ENCODE measurements at regions not wholly inside any gene's neighbourhood (a gene's known extent, or its start where the extent isn't known, plus 50 kb on each side); places are given as distances from the start of the nearest gene placed in this dataset.

- H3K36me3 Mint-ChIP-seq (ENCODE audit: insufficient read depth, unreplicated experiment), result no peaks in the 10 kb centered on the region
- BruUV-seq (replicated peaks), result no TSS peak
- no peaks in the 10 kb centered on the region for H3K9me3 Mint-ChIP-seq (ENCODE audit: unreplicated experiment)
- intact Hi-C loops (cut with micrococcal nuclease; ENCODE audit: unreplicated experiment), result no loop called here
- Histone ChIP-seq H3K4me1 (no peaks in the 10 kb centered on the region), H3K4me3 (ENCODE audit: low read depth, low read length) (no peak overlapping the region), H3K27me3 (replicated peaks; ENCODE audit: control insufficient read depth, insufficient read depth, low read length) (no peaks in the 10 kb centered on the region), H3K9me3 (no peaks in the 10 kb centered on the region), H3K36me3 (ENCODE audit: control insufficient read depth, insufficient read depth, low read length) (no peaks in the 10 kb centered on the region)
- no peaks in the 10 kb centered on the region for H3K4me1 Mint-ChIP-seq (ENCODE audit: low read depth, unreplicated experiment)
- CTCF ChIA-PET, result no interaction called here
- TF ChIP-seq, protein P1, sequence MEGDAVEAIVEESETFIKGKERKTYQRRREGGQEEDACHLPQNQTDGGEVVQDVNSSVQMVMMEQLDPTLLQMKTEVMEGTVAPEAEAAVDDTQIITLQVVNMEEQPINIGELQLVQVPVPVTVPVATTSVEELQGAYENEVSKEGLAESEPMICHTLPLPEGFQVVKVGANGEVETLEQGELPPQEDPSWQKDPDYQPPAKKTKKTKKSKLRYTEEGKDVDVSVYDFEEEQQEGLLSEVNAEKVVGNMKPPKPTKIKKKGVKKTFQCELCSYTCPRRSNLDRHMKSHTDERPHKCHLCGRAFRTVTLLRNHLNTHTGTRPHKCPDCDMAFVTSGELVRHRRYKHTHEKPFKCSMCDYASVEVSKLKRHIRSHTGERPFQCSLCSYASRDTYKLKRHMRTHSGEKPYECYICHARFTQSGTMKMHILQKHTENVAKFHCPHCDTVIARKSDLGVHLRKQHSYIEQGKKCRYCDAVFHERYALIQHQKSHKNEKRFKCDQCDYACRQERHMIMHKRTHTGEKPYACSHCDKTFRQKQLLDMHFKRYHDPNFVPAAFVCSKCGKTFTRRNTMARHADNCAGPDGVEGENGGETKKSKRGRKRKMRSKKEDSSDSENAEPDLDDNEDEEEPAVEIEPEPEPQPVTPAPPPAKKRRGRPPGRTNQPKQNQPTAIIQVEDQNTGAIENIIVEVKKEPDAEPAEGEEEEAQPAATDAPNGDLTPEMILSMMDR (IDR thresholded peaks at IDR 0.05; ENCODE audit: insufficient read depth in 1 of 2, low read depth in 1 of 2, low read length in 1 of 2, severe bottlenecking in 1 of 2, unreplicated experiment in 1 of 2), result no peak
- no peak overlapping the region for H3K4me3 Mint-ChIP-seq (ENCODE audit: unreplicated experiment)
- no peak for DNase-seq
- POLR2A ChIA-PET, result no interaction called here
- no peak overlapping the region for H3K27ac Mint-ChIP-seq (ENCODE audit: unreplicated experiment)
- no peaks in the 10 kb centered on the region for H3K27me3 Mint-ChIP-seq (ENCODE audit: insufficient read depth, unreplicated experiment)
These were observed 493.3 kb upstream of the CCDC179 start for GRCh38 chr11:23353611-23354010.

- Mint-ChIP-seq H3K4me1 (ENCODE audit: low read depth, unreplicated experiment) (no peaks in the 10 kb centered on the region), H3K4me3 (ENCODE audit: unreplicated experiment) (no peak overlapping the region), H3K36me3 (ENCODE audit: insufficient read depth, unreplicated experiment) (no peaks in the 10 kb centered on the region), H3K9me3 (ENCODE audit: unreplicated experiment) (no peaks in the 10 kb centered on the region), H3K27me3 (ENCODE audit: insufficient read depth, unreplicated experiment) (no peaks in the 10 kb centered on the region), H3K27ac (ENCODE audit: unreplicated experiment) (no peak overlapping the region)
- TF ChIP-seq, protein P1 (IDR thresholded peaks at IDR 0.05; ENCODE audit: insufficient read depth in 1 of 2, low read depth in 1 of 2, low read length in 1 of 2, severe bottlenecking in 1 of 2, unreplicated experiment in 1 of 2), result no peak
- H3K27me3 ChIP-seq (replicated peaks; ENCODE audit: control insufficient read depth, insufficient read depth, low read length), result no peaks in the 10 kb centered on the region; the same call in 1 of the 2 replicates
- no peaks in the 10 kb centered on the region for H3K4me1 ChIP-seq
- H3K36me3 ChIP-seq (ENCODE audit: control insufficient read depth, insufficient read depth, low read length), result no peaks in the 10 kb centered on the region
- intact Hi-C loops (cut with micrococcal nuclease; ENCODE audit: unreplicated experiment), result no loop called here
- no peak overlapping the region for H3K4me3 ChIP-seq (ENCODE audit: low read depth, low read length)
- H3K9me3 ChIP-seq, result no peaks in the 10 kb centered on the region
- no peak for DNase-seq
- ChIA-PET CTCF (no interaction called here), POLR2A (no interaction called here)
- no TSS peak for BruUV-seq (replicated peaks)
These were observed 499.0 kb upstream of the CCDC179 start for GRCh38 chr11:23359297-23359696.

DNA sequence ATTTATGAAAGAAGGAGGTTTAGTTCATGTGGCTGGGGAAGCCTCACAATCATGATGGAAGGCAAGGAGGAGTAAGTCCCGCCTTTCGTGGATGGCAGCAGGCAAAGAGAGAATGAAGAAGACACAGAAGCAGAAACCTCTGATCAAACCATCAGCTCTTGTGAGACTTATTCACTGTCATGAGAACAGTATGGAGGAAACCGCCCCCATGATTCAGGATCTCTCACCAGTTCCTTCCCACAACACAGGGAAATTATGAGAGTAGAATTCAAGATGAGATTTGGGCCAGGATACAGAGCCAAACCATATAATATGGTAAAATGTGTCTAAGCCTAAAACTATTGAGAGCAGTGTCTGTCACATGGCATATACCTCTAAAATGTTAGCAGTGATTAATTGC is 503.8 kb upstream of the CCDC179 start:
- intact Hi-C loops (cut with micrococcal nuclease; ENCODE audit: unreplicated experiment), result no loop called here
- Histone ChIP-seq H3K36me3 (ENCODE audit: control insufficient read depth, insufficient read depth, low read length) (no peaks in the 10 kb centered on the region), H3K4me3 (ENCODE audit: low read depth, low read length) (no peak overlapping the region), H3K9me3 (no peaks in the 10 kb centered on the region), H3K4me1 (no peaks in the 10 kb centered on the region), H3K27me3 (replicated peaks; ENCODE audit: control insufficient read depth, insufficient read depth, low read length) (no peaks in the 10 kb centered on the region; the same call in 1 of the 2 replicates)
- DNase-seq, result no peak
- Mint-ChIP-seq H3K27me3 (ENCODE audit: insufficient read depth, unreplicated experiment) (no peaks in the 10 kb centered on the region), H3K4me3 (ENCODE audit: unreplicated experiment) (no peak overlapping the region), H3K9me3 (ENCODE audit: unreplicated experiment) (no peaks in the 10 kb centered on the region), H3K27ac (ENCODE audit: unreplicated experiment) (no peak overlapping the region), H3K4me1 (ENCODE audit: low read depth, unreplicated experiment) (no peaks in the 10 kb centered on the region), H3K36me3 (ENCODE audit: insufficient read depth, unreplicated experiment) (no peaks in the 10 kb centered on the region)
- POLR2A ChIA-PET, result no interaction called here
- CTCF ChIA-PET, result no interaction called here
- TF ChIP-seq, protein P1 (IDR thresholded peaks at IDR 0.05; ENCODE audit: insufficient read depth in 1 of 2, low read depth in 1 of 2, low read length in 1 of 2, severe bottlenecking in 1 of 2, unreplicated experiment in 1 of 2), result no peak
- no TSS peak for BruUV-seq (replicated peaks)
